Dermis blood vessel endothelial cell (primary cell): ENCODE measurements at regions not wholly inside any gene's neighbourhood (a gene's known extent, or its start where the extent isn't known, plus 50 kb on each side); places are given as distances from the start of the nearest gene placed in this dataset.

Experiments
- DNase-seq: peaks from one replicate; pipeline ENCODE4 v3.0.0; 2010

- no peak for DNase-seq
Observed at GRCh38 chr7:40978047-40978446, 724.8 kb downstream of the INHBA start.

DNA sequence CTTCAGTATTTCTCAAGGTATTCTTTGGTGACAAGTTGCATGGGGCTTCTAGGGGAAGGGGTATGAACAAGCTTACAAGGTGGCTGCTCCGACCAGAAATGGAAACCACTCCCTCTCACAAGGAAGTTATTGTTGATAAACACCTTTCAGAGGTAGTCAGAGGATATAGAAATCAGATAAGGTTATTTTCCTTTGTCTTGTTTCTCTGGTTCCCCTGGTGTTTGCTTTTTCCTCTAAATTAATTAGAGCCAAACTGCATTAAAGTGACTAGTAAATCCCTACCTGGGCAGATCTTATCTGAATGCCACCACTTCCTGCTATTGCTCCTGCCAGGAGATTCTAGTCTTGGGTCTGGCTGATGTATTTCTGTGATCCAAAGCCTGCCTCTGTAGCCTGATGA, 725.4 kb downstream of the INHBA start:
- DNase-seq: no peak

DNA sequence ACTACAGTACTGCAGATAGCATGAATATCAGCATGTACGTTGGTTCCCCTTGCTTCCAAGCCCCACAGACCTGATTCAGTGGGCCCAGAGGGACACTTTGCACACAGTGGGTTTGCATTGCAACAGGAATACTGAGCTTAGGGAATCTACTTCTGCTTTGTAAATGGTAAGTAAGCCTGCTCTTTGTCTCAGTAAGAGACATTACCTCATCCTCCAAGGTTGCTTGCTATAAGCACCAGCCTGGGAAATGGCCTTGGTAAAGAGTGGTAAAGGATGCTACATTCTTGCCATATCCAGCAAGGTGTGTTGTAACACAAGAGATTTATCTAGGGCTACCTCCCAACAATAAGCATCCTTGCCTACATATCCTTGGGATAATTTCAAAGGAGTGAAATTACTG, 730.5 kb downstream of the INHBA start:
- no peak for DNase-seq

DNA sequence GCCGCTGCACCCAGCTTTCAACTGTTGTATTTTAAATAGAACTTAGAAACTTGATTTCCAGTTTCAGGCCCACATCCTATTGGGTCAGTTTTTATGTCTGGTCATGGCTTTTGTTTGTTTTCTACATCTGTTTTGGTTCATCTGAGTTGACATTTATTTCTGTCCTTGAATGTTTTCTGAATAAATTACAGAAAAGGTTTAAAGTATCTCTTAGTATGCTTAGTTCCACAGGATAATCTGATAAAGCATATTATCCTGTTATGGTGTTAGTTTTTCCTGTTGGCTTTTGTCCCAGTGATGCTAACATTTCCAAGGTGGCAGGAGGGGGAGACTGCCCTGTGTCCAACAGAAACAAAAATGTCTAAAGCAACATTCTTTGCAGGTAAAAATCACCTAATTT, 733.2 kb downstream of the INHBA start:
- peak; percentile 8 for DNase-seq

DNA sequence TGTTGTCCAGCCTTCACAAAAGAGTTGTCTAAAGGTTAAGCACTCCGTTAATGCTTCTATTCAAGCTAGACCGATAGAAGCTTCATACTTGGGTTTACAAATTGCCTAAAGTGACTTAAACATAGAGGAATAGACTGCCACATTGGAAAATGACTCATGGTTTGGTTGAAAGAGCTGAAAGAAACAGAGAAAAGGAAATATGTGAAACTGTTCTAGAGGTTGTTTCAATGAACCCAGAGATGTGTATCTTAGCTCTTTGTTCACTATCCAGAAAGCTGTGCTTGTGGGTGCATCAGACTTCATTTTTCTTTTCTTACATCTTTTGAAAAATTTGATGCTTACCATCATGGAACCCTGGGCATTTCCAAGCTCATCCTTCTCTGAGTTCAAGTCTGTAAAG, 736.2 kb downstream of the INHBA start:
- no peak for DNase-seq

- DNase-seq: no peak
Observed at GRCh38 chr7:40965774-40966173, 737.1 kb downstream of the INHBA start.

- no peak for DNase-seq
Observed at GRCh38 chr7:40965016-40965415, 737.9 kb downstream of the INHBA start.

DNA sequence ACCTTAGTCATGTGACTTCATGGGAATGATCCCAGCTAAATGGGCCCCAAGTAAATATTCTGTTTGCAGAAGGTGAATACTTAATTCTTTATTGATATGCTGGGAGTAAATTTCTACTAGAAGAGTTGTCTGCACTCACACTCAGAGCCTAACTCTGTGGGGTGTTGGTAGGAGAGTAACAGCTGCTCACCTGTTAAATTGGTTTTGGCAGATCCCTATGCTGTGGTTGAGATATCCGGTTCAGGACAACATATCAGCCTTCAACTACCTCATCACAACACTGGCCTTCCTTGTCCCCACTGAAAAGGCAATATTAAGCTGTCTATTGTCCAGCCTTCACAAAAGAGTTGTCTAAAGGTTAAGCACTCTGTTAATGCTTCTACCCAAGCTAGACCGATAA, 738.3 kb downstream of the INHBA start:
- no peak for DNase-seq

GRCh38 chr7:40959955-40960354, 742.9 kb downstream of the INHBA start:
- no peak for DNase-seq

DNA sequence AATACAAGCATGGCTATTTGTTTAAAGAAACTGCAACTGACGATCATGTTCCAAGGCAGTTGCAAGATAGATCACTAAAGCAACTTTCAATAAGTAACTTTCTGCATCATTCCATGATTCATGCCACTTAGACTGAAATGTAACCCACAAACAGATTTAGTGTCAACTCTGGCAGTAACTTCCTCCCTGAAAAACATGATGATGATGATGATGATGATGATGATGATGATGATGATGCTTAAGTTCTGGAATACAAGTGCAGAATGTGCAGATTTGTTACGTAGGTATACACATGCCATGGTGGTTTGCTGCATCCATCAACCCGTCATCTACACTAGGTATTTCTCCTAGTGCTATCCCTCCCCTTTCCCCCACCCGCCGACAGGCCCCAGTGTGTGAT, 754.7 kb downstream of the INHBA start:
- no peak for DNase-seq

DNA sequence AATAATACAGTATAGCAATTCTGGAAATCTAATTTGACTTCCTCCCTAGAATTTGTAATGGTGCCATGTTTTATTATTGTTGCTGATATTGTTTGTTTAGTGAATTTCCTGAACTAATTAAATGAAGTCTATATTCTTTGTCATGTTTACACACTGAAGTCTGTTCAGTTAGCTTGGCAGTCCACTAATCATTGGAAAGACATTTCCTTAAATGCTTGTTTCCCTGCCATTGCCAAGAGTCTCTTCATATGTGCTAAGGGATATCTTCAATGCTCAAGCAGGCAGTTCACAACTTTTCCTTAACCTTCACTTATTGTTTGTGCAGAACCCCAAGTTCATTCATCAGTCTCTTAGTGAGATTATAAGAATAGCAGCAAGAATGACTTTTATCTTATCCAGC, 755.3 kb downstream of the INHBA start:
- DNase-seq: no peak

DNA sequence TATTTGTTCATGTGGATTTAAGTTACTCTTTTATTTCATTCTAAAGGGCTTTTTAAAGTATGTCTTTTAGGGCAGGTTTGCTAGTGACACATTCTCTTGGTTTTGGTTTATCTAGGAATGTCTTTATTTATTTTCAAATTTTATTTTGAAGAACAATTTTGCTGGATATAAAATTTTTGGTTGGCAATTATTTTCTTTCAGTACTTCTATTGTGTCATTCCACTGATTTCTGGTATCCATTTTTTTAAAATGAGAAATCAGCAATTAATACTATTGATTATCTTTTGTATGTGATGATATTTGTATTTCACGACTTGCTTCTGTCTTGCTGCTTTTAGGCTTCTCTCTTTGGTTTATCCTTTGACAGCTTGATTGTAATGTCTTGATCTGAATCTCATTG, 756.3 kb downstream of the INHBA start:
- DNase-seq: no peak

DNA sequence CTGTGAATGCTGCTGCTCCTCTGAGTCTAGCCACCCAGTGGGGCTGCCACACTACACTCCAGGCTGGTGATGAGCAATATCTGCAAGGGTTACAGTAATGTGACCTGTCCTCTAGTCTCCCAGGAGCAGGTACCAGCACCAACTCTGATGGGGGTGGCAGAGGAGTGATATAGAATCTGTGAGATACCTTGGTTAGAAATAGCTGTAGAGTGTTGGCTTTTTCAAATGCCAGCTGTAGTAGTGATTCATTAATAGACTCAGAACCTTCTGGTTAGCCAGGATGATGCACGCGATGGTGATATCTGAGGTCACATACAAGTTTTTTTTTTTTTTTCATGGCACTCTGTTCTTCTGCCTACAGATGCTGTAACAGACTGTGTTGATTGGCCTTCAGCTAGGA, 757.1 kb downstream of the INHBA start:
- no peak for DNase-seq

GRCh38 chr7:40944981-40945585, 757.8 kb downstream of the INHBA start:
- DNase-seq: no peak

- no peak for DNase-seq
Observed at GRCh38 chr7:40937879-40938278, 765.0 kb downstream of the INHBA start.

DNA sequence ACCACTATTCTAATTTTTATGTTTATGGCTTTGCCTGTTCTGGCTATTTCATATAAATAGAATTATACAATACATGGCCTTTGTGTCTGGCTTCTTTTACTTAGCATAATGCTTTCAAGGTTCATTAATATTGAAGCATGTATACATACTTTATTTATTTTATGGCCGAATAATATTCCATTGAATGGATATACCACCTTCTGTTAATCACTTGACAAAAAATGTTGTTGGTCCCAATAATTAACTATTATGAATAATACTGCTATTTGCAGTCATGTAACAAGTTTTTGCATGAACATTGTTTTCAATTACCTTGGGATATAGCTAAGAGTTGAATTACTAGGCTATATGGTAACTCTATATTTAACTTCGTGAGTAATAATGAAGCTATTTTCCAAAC, 767.5 kb downstream of the INHBA start:
- DNase-seq: no peak

GRCh38 chr7:40923626-40924025, 779.3 kb downstream of the INHBA start:
- DNase-seq: no peak

GRCh38 chr7:40922316-40922670, 780.6 kb downstream of the INHBA start:
- DNase-seq: no peak

DNA sequence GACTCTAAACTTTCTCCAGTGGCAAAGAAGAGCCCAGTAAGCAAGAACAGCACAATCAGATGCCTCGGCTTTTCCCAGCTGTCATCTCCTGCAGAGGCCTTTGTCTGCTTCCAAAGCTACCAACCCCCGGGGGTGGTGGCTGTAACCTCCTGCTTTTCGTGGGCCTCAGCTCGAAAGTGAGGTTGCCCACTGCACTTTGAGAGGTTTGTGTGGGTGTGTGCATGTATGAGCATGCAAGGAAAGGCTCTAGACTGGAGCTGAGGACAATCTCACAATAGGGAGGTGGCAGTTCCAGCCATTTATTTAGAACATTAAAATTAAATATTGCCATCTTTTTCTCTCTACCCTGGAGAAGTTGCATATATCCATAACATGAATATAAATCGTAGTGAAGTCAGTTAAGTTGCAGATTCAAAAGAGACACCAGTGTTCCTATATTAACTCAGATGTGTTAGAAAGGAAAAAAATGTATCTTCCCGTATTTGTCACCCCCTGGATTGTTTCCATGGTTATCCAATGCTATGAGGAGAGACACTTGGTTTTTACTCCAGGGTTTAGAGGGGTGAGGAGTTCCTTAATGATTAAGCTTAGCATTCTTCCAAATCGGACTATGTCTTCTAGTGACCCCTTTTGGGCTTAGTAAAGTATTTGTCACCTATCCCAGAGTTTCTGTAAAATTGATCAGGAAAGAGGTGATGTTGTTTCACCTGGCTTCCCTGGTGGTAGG, 781.1 kb downstream of the INHBA start:
- DNase-seq: no peak

- DNase-seq: no peak
Observed at GRCh38 chr7:40918701-40919271, 784.0 kb downstream of the SUGCT start.

DNA sequence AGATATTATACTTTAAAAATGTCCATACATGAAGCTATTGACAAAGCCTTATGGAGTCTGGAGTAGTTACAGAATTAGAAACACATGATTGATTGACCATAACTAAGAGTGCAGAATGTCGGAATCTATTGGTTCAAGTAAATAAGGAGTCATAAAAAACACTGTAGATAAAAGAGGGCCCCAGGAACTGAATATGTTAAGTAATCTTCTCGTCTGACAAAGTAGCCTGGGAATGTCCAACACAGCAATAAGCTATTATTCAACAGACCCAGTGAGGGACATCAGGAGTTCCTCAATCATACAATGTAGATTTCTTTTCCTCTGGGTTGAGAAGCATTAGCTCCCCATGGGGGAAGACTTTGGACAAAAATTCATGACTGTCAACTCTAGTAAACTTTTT, 782.0 kb downstream of the SUGCT start:
- DNase-seq: no peak

- DNase-seq: no peak
Observed at GRCh38 chr7:40915071-40915470, 780.3 kb downstream of the SUGCT start.
